ENCODE measurements at regions not wholly inside any gene's neighbourhood (a gene's known extent, or its start where the extent isn't known, plus 50 kb on each side); places are given as distances from the start of the nearest gene placed in this dataset.

- TF ChIP-seq CTCF (IDR thresholded peaks at IDR 0.05) = no peak
- TF ChIP-seq EP300 (IDR thresholded peaks at IDR 0.05) = no peak
- no peak for TF ChIP-seq POLR2A (IDR thresholded peaks at IDR 0.05)
- no peak for TF ChIP-seq POLR2AphosphoS5 (IDR thresholded peaks at IDR 0.05)
Observed at GRCh38 chr20:17097603-17098002, 129.2 kb upstream of the PCSK2 start.

Data from stomach (tissue), 4 donors.